Retina (tissue), 1 donor: ENCODE measurements at regions not wholly inside any gene's neighbourhood (a gene's known extent, or its start where the extent isn't known, plus 50 kb on each side); places are given as distances from the start of the nearest gene placed in this dataset.
A peak's percentile ranks its signal among the peaks of the same experiment; 100 is the strongest.
"Not testable (repeated sequence)": the region's sequence is repeated elsewhere in the genome, so short reads cannot be mapped to it uniquely, and the experiment has no call there.

ENCODE experiments used
- DNase-seq: peaks from one replicate; pipeline ENCODE4 v3.0.0-alpha.2; 2016

DNA sequence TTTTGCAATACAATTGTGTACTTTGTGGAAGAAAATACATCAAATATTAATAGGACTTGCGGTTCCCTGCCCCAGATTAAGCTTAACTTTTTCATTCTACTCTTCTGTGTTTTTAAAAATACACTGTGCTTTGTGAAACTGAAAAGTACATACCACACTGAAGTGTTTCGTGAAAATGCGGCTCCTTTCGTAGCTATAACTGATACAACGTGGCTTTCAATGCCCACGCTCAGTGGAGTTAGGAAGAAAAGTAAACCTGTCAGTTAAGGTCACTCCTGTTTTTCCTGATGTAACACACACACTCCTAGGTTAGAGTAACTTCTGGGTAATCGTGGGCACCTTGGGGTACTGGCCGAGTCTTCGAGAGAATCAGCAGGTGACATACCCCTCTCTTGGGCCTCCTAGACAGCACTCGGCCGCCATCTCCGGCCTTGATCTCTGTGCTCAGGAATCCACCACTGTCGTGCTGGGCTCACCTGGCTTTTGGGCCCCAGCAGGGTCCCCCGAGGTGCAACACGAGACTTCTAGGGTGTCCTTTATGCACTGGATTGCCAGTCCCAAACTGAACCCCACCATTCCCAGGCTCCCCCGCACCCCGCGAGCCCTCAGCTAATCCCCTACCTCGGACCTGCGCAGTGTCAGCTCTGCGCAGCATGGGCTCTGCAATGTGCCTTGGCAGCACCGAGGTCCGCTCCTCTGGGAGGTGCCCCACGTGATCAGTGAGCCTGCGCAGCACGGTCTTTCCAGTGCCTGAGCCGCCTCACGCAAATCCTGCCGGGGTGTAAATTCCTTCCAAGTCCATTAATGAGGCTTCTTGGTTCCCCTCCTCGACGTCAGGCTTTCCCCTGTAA lies 162.6 kb upstream of the INTU start:
- DNase-seq, result no peak

DNA sequence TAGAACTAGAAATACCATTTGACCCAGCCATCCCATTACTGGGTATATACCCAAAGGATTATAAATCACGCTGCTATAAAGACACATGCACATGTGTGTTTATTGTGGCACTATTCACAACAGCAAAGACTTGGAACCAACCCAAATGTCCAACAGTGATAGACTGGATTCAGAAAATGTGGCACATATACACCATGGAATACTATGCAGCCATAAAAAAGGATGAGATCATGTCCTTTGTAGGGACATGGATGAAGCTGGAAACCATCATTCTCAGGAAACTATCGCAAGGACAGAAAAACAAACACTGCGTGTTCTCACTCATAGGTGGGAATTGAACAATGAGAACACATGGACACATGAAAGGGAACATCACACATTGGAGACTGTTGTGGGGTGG lies 154.5 kb upstream of the INTU start:
- not testable (repeated sequence) for DNase-seq

DNA sequence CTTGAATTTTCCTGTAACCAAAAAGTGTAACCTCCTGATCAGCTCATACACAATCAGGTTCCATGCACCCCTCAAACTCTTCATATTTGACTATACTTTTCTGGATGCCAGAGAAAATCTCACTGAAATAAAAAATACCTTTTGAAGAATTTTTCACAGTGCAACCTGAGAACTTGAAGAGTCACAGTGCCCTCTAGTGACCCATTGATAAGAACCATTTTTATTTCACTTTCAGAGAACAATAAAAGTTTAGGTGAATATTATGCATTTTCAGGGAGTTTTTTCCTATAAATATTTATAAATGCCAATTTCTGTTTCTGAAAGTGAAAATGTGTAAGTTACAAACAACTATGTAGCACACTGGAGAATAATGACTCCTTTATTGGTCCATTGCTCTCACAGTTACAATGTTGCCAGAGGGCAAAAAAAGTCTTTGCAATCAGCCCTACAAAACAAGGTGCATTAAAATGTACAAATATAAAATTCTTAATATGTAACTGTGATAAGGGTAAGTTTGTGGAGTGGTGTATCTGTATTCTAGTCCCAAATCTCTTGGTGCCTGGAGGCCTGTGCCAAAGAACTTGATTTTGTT lies 153.6 kb upstream of the INTU start:
- peak; percentile 44 for DNase-seq

DNA sequence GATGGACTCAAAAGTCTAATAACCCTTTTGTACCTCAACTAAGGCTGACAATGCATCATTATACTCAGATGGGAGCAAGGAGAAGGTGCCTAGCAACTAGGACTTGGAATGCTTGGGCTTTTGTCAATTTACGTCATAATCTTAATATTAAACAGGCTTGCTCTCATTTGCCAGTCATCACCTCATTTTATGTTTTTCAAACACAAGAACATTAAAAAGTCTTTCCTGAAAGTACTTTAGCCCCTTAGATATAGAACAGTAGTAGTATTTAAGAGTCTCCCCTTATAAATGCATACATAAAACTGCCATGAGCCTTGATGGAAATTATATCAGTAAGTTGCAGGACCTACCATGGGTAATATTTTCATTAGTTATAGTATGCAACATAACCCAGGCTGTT lies 150.7 kb upstream of the INTU start:
- DNase-seq, result no peak

DNA sequence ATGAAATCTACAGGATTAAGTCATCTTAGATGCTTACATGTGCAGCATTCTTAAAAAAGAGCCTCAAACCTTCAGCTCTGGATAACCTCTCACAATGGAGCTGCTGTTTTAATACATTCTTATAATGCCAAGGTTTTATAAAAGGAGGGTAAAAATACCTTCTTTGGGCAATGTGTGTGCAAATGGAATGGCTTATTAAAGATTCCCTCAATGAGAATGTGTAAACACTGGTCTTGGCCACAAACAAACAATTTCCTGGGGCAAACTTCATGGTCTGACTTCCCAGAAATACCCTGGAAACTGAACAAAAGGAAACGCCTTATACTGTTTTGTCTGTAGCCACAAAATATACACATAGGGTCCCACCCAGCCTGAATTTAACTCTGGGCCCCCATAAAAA lies 148.6 kb upstream of the INTU start:
- no peak for DNase-seq

DNA sequence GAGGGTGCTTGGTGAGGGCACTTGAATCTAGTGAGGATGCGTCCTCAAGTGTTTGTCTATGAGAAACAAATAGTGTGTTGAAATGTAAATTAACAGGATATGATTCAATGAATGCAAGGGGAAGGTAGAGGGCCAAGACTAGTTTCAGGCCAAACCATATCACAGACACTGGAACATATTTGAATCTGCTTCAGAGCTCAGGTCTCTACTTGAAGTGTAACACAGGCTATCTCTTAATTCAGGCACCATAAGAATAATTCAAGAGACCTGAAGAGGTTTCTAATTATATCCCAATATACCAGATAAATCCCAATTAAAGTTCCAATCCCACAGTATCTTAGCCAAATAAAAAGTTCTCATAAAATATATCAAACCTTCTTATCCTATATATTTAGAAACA lies 146.5 kb upstream of the INTU start:
- DNase-seq, result no peak

DNA sequence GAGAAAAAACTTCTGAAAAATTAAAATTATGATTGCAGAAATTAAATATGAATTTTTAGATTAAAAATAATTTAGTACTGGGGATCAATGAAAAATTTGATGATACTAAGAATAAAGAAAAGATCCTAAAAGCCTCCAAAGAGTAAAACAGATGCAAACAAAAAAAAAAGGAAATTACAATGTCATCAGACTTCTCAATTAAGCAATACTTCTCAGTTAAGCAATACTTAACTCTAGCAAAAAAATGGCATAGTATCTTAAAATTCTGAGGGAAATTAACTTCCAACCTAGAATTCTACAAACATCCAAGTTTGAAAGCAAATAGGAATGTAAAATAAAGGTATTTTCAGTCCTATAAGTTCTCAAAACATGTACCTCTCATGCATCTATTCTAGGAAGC lies 141.2 kb upstream of the INTU start:
- DNase-seq, result no peak

DNA sequence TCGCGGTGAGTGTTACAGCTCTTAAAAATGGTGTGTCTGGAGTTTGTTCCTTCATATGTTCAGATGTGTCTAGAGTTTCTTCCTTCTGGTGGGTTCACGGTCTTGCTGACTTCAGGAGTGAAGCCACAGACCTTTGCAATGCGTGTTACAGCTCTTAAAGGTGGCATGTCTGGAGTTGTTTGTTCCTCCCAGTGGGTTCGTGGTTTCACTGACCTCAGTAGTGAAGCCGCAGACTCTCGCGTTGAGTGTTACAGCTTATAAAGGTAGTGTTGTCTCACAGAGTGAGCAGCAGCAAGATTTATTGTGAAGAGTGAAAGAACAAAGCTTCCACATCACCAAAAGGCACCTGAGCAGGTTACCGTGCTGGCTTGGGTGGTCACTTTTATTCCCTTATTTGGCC lies 135.9 kb upstream of the INTU start:
- not testable (repeated sequence) for DNase-seq

DNA sequence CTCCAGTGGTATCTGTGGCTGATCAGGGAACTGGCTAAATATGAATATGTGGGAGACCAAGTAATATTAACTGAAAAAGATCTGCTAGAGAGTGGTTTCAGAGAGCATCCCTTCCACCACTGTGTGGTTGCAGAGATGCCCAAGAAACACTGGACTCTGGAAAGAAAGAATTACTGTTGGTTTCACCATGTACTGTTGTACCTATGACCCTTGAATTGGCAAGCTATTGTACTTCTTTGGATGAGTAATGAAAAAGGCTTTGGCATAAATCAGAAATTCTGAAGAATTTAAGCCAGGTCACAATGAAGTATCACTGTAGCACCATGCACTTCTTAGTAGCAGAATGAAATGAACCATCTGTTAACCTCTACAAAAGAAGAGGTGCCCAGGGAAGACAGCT lies 134.4 kb upstream of the INTU start:
- DNase-seq, result no peak

DNA sequence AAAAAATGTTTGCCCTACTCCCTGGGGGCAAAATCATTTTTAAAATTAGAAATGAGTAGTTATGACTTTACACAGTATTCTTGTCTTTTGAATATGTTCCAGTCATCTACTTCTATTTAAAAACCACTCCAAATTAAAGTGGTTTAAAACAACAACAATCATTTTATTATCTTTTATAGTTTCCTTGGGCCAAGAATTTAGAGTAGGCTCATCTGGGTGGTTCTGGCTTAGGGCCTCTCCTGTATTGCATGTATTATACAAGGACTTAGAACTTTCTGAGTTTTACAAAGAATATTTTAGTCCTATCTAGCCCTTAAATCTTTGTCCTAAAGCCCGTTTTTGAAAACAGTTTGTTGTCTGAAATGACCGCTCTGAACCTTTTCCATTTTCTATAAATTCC lies 132.5 kb upstream of the INTU start:
- no peak for DNase-seq

DNA sequence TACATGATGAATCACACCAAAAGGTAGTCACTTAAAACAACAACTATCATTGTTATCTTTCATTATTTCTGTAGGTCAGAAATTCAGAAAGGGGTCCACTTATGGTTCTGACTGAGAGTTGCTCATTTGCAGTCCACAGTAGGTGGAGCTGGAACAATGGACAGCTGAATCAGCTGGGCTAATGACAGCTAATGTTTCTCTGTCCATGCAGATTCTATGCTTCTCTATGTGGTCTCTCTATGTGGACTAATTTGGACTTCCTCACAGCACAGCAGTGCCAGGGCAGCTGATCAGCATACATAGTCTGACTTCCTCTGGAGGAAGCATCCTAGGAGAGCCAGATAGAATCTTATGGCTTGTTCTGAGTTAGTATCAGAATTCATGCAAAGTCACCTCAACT lies 131.7 kb upstream of the INTU start:
- no peak for DNase-seq

DNA sequence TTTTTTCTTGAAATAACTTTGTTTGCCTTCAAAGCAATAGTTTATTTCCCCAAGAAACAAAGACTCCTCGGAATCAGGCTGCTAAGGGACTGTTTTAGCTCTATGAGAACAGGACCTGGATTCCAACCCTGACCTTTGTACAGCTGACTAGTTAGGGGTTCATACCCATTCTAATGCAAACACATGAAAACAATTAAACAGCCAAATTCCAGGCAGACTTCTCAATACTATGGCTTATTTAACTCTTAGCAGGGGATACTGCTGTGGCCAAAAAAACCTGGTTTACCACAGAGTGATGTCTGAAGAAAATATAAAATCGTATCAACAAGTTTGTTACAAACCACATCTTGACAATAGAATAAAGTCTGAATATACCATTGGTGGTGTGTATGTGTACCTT lies 129.6 kb upstream of the INTU start:
- no peak for DNase-seq

DNA sequence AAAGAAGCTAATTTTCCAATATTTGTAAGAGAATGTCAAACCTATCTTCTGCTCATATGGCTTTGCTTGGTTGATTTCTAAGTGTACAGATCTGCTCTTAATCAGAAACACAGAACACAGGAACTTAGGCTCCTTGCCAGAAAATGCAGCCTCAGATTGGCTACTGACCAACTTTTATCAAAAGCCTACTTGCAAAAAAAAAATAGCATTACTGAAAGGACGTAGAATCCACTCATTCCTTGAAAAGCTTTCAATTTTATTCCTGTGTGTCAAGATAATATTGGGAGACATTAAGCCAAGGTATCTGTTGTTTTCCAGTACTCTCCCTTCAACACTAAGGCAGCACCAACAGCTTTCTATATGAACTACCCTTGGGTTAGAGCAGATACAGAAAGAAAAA lies 127.6 kb upstream of the INTU start:
- no peak for DNase-seq

DNA sequence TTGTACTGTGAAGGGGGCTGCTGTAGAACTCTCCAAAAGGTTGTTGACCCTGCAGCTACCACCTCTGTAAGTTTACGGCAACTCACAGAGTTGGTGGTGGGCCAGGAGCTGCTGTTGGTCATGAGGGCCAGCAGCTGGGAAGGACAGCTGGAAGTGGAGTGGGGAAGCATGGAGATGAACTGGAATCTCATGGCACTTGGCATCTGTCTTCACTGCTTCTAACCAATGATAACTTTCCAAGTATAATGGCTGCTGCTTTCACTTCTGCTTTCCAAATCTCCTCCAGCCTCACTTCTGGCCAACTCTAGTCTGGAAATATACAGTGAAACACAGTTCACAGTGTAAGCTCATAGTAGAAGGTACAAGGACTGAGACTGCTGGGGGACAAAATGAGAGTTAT lies 126.5 kb upstream of the INTU start:
- no peak for DNase-seq

DNA sequence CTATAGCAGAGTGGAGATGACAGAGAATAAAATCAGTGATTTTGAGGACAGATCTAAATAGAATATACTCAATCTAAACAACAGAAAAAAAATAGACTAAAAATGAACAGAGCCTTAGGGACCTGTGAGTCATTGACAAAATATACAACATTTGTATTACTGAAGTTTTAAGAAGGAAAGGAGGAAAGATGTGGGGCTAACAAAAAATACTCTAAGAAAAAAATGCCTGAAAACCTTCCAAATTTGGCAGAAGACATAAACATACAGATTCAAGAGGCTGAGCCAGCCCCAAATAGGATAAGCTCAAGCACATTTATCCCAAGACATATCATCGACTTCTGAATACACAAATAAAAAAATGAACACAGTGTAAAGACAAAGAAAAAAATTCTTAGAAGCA lies 123.6 kb upstream of the INTU start:
- no peak for DNase-seq

DNA sequence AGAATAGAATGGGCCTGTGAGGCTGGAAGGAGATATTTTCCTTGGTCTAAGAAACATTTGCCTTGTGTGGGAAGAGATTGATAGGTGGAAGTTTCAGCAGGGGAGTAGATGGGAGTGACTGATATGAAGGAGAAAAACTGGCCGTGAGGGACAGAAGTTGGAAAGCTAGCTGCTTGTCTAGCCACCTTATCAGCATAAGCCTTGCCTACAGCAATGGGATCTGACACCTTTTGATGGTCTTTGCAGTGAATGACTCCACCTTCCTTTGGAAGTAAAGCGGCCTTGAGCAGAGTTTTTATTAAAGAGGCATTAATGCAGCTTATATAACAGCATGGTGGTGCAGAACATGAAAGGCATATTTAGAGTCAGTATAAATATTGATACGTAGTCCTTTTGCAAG lies 120.1 kb upstream of the INTU start:
- DNase-seq, result not testable (repeated sequence)

DNA sequence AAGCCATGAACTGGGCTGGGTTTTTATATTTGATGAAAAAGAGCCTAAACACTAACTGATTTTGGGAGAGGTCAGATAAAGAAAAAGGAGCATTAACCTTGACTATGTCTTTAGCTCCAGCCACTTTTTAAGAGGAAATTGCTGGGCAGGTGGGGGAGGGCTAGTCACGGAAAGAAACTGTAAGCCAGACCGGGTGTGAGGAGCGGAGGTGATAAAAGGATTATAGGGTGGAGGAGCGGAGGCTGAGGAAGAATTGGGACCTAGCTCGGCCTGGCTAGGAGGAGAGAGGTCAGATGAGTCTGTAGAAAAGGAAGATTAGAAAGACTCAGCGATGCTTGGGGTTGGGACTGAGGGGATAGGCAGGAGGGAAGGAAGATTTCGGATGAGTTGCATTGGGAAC lies 117.5 kb upstream of the INTU start:
- DNase-seq, result not testable (repeated sequence)

DNA sequence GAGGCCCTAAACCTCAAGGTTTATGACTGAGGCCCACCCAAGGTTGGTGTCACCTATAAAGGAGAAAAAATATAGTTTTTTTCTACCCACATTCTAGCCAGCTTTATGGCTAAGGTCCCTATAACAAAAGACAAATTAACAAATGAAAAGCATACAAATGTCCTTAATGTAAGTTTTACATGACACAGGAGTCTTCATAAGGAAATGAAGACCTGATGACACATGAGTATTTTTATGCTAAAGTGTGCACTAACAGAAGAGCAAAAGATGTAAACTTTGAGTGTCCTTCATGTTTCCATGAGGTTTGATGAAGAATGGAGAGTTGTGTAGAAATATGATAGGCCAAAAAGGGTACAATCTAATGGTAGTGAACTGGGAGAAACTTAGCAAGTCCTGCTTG lies 114.7 kb upstream of the INTU start:
- DNase-seq, result no peak

DNA sequence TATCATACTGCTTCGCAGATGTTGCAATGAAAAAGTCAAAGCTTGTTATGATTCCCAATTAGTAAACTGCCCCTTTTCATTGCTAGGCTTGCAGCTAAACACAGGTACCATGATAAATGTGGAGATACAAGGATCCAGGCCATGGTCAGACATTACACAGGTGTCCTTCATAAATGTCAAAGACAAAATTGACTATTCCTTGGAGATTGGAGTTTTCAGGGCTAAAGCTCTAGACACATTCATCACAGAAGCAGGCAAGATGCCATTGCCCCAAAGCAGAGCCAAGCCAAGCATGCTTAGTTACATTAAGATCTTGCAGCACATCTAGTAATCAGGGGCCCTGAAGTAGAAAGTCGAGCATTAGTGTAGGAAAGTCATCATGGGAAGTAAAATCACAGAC lies 111.3 kb upstream of the INTU start:
- no peak for DNase-seq

DNA sequence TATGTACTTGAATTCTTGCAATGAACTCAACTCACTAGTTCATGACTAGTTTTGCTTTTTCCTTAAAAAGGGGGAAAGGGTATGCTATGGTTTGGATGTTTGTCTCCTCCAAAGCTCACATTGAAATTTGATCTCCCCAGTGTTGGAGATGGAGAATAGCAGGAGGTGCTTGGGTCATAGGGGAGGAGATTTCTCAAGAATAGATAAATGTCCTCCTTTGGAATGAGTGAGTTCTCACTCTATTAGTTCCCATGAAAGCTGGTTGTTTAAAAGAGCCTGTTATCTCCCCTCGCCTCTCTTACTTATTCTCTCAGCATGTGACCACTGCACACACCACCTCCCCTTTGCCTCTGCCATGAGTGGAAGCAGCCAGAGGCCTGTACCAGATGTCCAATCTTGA lies 109.4 kb upstream of the INTU start:
- DNase-seq, result no peak

DNA sequence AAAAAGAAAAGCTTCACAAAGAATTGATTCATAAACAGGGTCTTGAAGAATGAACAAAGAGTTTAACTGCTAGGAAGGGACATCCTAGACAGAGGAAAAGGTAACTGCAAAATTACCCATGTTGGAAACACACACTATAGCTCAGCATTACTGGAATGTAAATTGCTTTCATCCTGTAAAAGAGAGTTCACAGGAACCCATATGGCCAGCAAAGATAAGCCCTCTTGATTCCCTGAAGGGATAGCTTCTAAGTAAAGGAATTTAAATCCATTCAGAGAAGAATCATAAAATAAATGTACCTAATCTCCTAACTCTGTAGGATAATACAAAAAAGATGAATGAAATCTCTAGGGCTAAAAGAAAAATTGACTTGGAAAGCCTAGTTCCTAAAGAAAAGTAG lies 107.1 kb upstream of the INTU start:
- no peak for DNase-seq

DNA sequence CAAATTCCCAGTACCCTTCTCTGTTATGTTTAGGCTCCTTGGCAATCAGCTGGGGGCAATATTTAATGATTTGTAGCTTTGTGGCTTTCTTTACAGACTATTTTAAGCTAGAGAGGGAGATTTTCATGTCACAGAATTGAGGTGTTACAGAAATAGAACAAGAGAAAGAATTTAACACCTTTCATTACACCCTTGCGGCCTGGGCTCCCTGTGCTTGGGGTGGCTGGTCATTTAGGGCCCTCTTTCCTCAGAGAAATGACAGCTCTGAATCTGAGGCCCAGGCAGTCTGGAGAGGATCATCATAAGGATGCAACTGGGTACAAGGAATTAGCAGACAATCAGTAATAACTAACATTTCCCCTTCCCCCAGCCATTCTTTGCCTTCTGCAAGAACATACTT lies 104.5 kb upstream of the INTU start:
- no peak for DNase-seq

DNA sequence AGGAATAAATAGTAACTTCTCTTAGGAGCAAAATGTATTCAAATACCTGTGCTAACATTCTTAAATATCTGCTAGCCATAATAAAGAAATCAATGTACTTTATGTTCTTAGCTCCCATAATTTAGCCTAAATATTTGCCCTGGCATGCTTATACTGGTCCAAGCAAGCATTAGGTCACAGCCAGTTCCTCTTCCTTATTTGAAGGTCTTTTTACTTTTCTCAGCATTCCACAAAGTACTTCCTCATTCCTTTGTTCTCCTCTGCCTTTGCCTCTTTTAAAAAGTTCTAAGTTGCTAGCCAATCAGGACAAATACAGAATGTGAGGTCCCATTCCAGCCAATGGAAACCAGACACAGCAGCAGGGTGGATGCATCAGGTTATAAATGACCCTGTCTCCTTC lies 102.9 kb upstream of the INTU start:
- DNase-seq, result not testable (repeated sequence)

DNA sequence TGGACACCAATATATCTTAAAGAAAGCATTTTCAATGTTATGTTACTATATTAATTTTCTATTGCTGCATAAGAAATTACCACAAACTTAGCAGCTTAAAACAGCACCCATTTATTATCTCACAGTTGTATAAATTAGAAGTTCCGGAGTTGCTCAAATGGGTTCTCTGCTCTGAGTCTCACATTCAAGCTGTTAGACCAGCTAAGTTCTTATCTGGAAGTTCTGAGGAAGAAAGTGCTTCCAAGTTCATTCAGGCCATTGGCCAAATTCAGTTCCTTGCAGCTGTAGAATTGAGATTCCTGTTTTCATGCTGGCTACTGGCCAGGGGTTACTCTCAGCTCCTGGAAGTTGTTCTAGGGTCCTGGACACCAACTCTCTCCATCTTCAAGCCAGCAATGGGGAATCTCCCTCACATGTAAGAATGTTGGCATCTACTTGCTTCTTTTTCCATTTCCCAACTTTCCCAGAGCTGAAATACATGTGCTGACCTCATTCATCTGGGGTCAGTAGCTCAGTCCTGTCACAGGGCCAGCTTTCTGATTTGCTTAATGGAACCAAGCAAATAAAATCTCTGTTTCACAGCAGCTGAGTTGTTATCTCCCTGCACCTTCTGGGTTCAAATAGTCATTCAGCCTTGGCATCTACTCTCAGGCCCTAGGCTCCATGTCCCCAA lies 99.6 kb upstream of the INTU start:
- DNase-seq, result no peak
